ENCODE measurements at regions not wholly inside any gene's neighbourhood (a gene's known extent, or its start where the extent isn't known, plus 50 kb on each side); places are given as distances from the start of the nearest gene placed in this dataset.

DNA sequence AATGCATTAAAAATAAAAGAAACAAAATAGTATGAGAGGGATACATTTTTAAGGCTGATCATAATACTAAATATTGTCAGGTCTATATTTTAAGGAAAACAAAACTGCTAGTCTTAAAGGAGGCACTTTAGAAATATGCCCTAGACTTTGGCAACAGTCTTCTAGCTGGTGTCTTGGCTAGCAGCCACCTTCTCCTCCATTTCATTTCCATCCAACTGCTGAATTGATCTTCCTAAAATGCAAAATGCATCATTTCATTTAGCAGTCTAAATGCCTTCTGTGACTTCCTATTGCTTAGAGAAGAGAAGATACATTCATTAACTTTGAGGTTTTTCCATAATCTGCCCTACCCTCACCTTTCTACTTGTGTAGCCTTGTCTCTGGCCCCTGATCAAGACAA lies 1404.1 kb downstream of the CDH11 start:
- Histone ChIP-seq H3K4me2 (ENCODE audit: control insufficient read depth, extremely low read depth, insufficient read depth, low read depth, low read length) (no peak overlapping the region), H3K9me1 (ENCODE audit: control insufficient read depth, extremely low read depth, insufficient read depth, low read length) (no peaks in the 10 kb centered on the region), H3K9me3 (ENCODE audit: control insufficient read depth, low read depth, low read length) (no peaks in the 10 kb centered on the region), H3K9ac (ENCODE audit: control insufficient read depth, extremely low read depth, insufficient read depth, low read length) (no peak overlapping the region), H3K4me3 (ENCODE audit: control insufficient read depth in 2 of 3, extremely low read depth in 1 of 3, insufficient read depth in 2 of 3, low read depth in 1 of 3, low read length in 3 of 3) (no peak overlapping the region), H3K79me2 (ENCODE audit: control insufficient read depth, insufficient read depth, low read length) (no peaks in the 10 kb centered on the region), H4K20me1 (ENCODE audit: control insufficient read depth, extremely low read depth, insufficient read depth, low read length) (no peaks in the 10 kb centered on the region), H3K4me1 (ENCODE audit: control insufficient read depth, extremely low read depth, insufficient read depth, low read length) (no peaks in the 10 kb centered on the region), H3K27me3 (ENCODE audit: control insufficient read depth, extremely low read depth, insufficient read depth, low read length) (no peaks in the 10 kb centered on the region), H2AFZ (ENCODE audit: control insufficient read depth, low read length) (no peak overlapping the region), H3K36me3 (ENCODE audit: control insufficient read depth in 2 of 2, extremely low read depth in 1 of 2, insufficient read depth in 2 of 2, low read length in 2 of 2) (no peaks in the 10 kb centered on the region), H3K27ac (ENCODE audit: control insufficient read depth, insufficient read depth, low read length) (no peak overlapping the region)
- dilution Hi-C loops (cut with MboI; ENCODE audit: extremely low pct_ligation_motif_present, low sequenced_read_pairs), result no loop called here
- no peak for FAIRE-seq
- no peak for TF ChIP-seq EZH2 (IDR thresholded peaks at IDR 0.05; ENCODE audit: low read length)
- TF ChIP-seq, protein P1, sequence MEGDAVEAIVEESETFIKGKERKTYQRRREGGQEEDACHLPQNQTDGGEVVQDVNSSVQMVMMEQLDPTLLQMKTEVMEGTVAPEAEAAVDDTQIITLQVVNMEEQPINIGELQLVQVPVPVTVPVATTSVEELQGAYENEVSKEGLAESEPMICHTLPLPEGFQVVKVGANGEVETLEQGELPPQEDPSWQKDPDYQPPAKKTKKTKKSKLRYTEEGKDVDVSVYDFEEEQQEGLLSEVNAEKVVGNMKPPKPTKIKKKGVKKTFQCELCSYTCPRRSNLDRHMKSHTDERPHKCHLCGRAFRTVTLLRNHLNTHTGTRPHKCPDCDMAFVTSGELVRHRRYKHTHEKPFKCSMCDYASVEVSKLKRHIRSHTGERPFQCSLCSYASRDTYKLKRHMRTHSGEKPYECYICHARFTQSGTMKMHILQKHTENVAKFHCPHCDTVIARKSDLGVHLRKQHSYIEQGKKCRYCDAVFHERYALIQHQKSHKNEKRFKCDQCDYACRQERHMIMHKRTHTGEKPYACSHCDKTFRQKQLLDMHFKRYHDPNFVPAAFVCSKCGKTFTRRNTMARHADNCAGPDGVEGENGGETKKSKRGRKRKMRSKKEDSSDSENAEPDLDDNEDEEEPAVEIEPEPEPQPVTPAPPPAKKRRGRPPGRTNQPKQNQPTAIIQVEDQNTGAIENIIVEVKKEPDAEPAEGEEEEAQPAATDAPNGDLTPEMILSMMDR (optimal IDR thresholded peaks at IDR 0.05 in 1 of 3, IDR thresholded peaks at IDR 0.05 in 1 of 3, conservative IDR thresholded peaks at IDR 0.05 in 1 of 3; ENCODE audit: extremely low read depth in 1 of 3, insufficient read depth in 2 of 3, low read length in 3 of 3), result no peak
- no peak for DNase-seq (ENCODE audit: low read depth, low spot score)

DNA sequence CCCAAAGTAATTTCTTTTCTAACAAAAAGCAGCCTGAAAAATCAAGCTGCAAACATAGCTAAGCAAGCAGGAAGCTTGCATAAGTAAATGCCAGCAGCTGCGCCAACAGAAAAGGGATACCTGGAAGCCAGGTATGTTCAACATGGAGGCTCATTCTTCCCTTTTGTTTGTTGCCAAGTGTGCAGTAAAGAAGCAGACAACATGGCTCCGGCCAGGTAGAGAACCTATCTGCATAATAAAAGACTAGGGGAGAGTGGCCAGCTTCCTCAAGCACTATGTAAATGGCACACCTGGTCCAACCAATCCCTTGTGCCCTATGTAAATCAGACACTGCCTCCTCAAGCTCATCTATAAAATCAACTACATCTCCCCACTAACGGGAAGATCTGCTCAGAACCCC lies 1407.0 kb downstream of the CDH11 start:
- Histone ChIP-seq H3K79me2 (ENCODE audit: control insufficient read depth, insufficient read depth, low read length) (no peaks in the 10 kb centered on the region), H3K4me3 (ENCODE audit: control insufficient read depth in 2 of 3, extremely low read depth in 1 of 3, insufficient read depth in 2 of 3, low read depth in 1 of 3, low read length in 3 of 3) (no peak overlapping the region), H3K27ac (ENCODE audit: control insufficient read depth, insufficient read depth, low read length) (no peak overlapping the region), H3K27me3 (ENCODE audit: control insufficient read depth, extremely low read depth, insufficient read depth, low read length) (no peaks in the 10 kb centered on the region), H3K9me3 (ENCODE audit: control insufficient read depth, low read depth, low read length) (no peaks in the 10 kb centered on the region), H3K4me1 (ENCODE audit: control insufficient read depth, extremely low read depth, insufficient read depth, low read length) (no peaks in the 10 kb centered on the region), H3K9me1 (ENCODE audit: control insufficient read depth, extremely low read depth, insufficient read depth, low read length) (no peaks in the 10 kb centered on the region), H3K36me3 (ENCODE audit: control insufficient read depth in 2 of 2, extremely low read depth in 1 of 2, insufficient read depth in 2 of 2, low read length in 2 of 2) (no peaks in the 10 kb centered on the region), H3K9ac (ENCODE audit: control insufficient read depth, extremely low read depth, insufficient read depth, low read length) (no peak overlapping the region), H3K4me2 (ENCODE audit: control insufficient read depth, extremely low read depth, insufficient read depth, low read depth, low read length) (no peak overlapping the region), H4K20me1 (ENCODE audit: control insufficient read depth, extremely low read depth, insufficient read depth, low read length) (no peaks in the 10 kb centered on the region), H2AFZ (ENCODE audit: control insufficient read depth, low read length) (no peak overlapping the region)
- TF ChIP-seq, protein P1 (optimal IDR thresholded peaks at IDR 0.05 in 1 of 3, IDR thresholded peaks at IDR 0.05 in 1 of 3, conservative IDR thresholded peaks at IDR 0.05 in 1 of 3; ENCODE audit: extremely low read depth in 1 of 3, insufficient read depth in 2 of 3, low read length in 3 of 3), result no peak
- TF ChIP-seq EZH2 (IDR thresholded peaks at IDR 0.05; ENCODE audit: low read length), result no peak
- DNase-seq (ENCODE audit: low read depth, low spot score), result no peak
- dilution Hi-C loops (cut with MboI; ENCODE audit: extremely low pct_ligation_motif_present, low sequenced_read_pairs), result no loop called here
- no peak for FAIRE-seq

Measured in keratinocyte (primary cell).